Panc1 (cell line): ENCODE measurements at regions not wholly inside any gene's neighbourhood (a gene's known extent, or its start where the extent isn't known, plus 50 kb on each side); places are given as distances from the start of the nearest gene placed in this dataset.

Experiments used
- ATAC-seq: fragments of 200-7000 bp; cut with Tn5 transposase; 2 replicates; pipeline ENCODE4 v1.9.1; 2020; ENCODE audit warnings: mild to moderate bottlenecking, moderate library complexity
- BruUV-seq: library from RNA; stranded (reverse); fragments of 400-500 nt; replicated peaks from 2 replicates; lab custom pipeline; 2021; lab: Mats Ljungman, UMichigan
- CTCF ChIA-PET: fragments of 300-600 bp; sonication (Branson Sonifier 250); formaldehyde crosslinking; loops from one replicate; lab custom pipeline; 2022; ENCODE audit warnings: antibody characterized with exemption; lab: Charles Lee
- POLR2A ChIA-PET: fragments of 300-600 bp; sonication (Branson Sonifier 250); formaldehyde crosslinking; loops from one replicate; lab custom pipeline; 2022; ENCODE audit warnings: antibody characterized with exemption; lab: Charles Lee
- DNase-seq: peaks from one replicate; pipeline ENCODE4 v3.0.0-alpha.2; 2010; ENCODE audit warnings: low read depth, low spot score
- H3K27ac ChIP-seq: 2 replicates; pipeline ENCODE4 v1.5.1; 2011; ENCODE audit warnings: mild to moderate bottlenecking, low read length, inconsistent platforms
- H3K27me3 ChIP-seq: fragments of 200-500 bp; sonication (Bioruptor generic); 2 replicates; pipeline ENCODE4 v1.6.0; 2014; ENCODE audit warnings: low read length, inconsistent platforms; ENCODE audit not compliant: control insufficient read depth, insufficient read depth
- H3K36me3 ChIP-seq: fragments of 200-500 bp; sonication (Bioruptor generic); 2 replicates; pipeline ENCODE4 v1.5.1; 2014; ENCODE audit warnings: inconsistent platforms, mild to moderate bottlenecking, low read length, moderate library complexity; ENCODE audit not compliant: control insufficient read depth, insufficient read depth
- H3K4me1 ChIP-seq: 2 replicates; pipeline ENCODE4 v1.5.1; 2011; ENCODE audit warnings: inconsistent platforms, mild to moderate bottlenecking, low read length, moderate library complexity; ENCODE audit not compliant: control insufficient read depth, insufficient read depth
- H3K4me3 ChIP-seq, 2 experiments: 2 replicates each; pipeline ENCODE4 v1.5.1; 2011 to 2012; ENCODE audit warnings: low read depth in 2 of 2, low read length in 2 of 2, mild to moderate bottlenecking in 2 of 2, inconsistent platforms in 1 of 2, moderate library complexity in 1 of 2
- H3K9me3 ChIP-seq: fragments of 200-500 bp; sonication (Bioruptor generic); 2 replicates; pipeline ENCODE4 v1.5.1; 2014; ENCODE audit warnings: low read depth, mild to moderate bottlenecking, inconsistent platforms, low read length, moderate library complexity; ENCODE audit not compliant: control insufficient read depth, insufficient read depth
- CTCF ChIP-seq: fragments of 450-650 bp; IDR thresholded peaks from 2 replicates; pipeline ENCODE4 v1.5.1; 2017; ENCODE audit warnings: mild to moderate bottlenecking
- POLR2AphosphoS5 ChIP-seq: IDR thresholded peaks from 2 replicates; pipeline ENCODE4 v1.6.1; 2012; ENCODE audit warnings: mild to moderate bottlenecking, low read depth, low read length, moderate library complexity
- SIN3A ChIP-seq: IDR thresholded peaks from 2 replicates; pipeline ENCODE4 v1.6.1; 2012; ENCODE audit warnings: low read depth, mild to moderate bottlenecking, low read length, moderate library complexity, borderline replicate concordance; ENCODE audit not compliant: insufficient read depth
- TCF7L2 ChIP-seq: IDR thresholded peaks from 2 replicates; pipeline ENCODE4 v1.6.1; 2011; ENCODE audit warnings: mild to moderate bottlenecking, low read depth, low read length, inconsistent platforms
- in situ Hi-C: cut with HindIII; loops from 2 replicates; pipeline ENCODE4 v1.10.0; 2016; ENCODE audit warnings: low sequenced_read_pairs, low pct_unique_long_range_greater_than_20kb
- intact Hi-C: fragments of 100-400 bp; cut with micrococcal nuclease; formaldehyde crosslinking; loops from one replicate; pipeline ENCODE4 v1.10.0; 2022; ENCODE audit not compliant: unreplicated experiment
- TF ChIP-seq, protein P1 (sequence below), 2 experiments: IDR thresholded peaks; 2 replicates each; pipeline ENCODE4 v1.6.1; 2011 to 2012; ENCODE audit warnings: low read depth in 2 of 2, control low read depth in 1 of 2, low read length in 1 of 2, mild to moderate bottlenecking in 1 of 2, moderate library complexity in 1 of 2; ENCODE audit not compliant: insufficient read depth in 1 of 2

DNA sequence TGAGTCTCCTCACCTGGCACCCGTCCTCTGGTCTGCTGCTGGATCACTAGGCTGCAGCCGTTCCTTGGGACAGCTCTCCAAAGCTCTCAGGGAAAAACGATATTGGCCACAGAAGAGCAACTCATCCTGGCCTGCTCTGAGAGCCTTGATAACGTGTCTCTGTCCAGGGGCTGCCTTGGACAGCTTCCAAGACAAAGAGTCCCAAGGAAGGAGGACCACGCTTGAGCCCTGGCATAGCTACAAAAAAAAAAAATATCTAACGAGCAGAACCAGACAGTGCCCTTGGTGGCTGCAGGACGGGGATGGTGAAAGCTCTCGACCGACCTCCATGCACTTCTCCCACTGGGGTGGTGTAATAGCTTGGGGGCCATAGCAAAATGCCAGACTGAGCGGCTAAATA is 589.6 kb downstream of the NPHP4 start:
- H3K4me3 ChIP-seq: no peak overlapping the region
- intact Hi-C loops: no loop called here
- no peak for ATAC-seq
- no TSS peak for BruUV-seq
- H3K9me3 ChIP-seq: no peaks in the 10 kb centered on the region
- no peak for DNase-seq
- POLR2A ChIA-PET: no interaction called here
- CTCF ChIA-PET: no interaction called here
- no peaks in the 10 kb centered on the region for H3K36me3 ChIP-seq
- in situ Hi-C loops: no loop called here
- H3K27ac ChIP-seq: no peak overlapping the region
- TF ChIP-seq, protein P1, sequence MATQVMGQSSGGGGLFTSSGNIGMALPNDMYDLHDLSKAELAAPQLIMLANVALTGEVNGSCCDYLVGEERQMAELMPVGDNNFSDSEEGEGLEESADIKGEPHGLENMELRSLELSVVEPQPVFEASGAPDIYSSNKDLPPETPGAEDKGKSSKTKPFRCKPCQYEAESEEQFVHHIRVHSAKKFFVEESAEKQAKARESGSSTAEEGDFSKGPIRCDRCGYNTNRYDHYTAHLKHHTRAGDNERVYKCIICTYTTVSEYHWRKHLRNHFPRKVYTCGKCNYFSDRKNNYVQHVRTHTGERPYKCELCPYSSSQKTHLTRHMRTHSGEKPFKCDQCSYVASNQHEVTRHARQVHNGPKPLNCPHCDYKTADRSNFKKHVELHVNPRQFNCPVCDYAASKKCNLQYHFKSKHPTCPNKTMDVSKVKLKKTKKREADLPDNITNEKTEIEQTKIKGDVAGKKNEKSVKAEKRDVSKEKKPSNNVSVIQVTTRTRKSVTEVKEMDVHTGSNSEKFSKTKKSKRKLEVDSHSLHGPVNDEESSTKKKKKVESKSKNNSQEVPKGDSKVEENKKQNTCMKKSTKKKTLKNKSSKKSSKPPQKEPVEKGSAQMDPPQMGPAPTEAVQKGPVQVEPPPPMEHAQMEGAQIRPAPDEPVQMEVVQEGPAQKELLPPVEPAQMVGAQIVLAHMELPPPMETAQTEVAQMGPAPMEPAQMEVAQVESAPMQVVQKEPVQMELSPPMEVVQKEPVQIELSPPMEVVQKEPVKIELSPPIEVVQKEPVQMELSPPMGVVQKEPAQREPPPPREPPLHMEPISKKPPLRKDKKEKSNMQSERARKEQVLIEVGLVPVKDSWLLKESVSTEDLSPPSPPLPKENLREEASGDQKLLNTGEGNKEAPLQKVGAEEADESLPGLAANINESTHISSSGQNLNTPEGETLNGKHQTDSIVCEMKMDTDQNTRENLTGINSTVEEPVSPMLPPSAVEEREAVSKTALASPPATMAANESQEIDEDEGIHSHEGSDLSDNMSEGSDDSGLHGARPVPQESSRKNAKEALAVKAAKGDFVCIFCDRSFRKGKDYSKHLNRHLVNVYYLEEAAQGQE (IDR thresholded peaks at IDR 0.05; ENCODE audit: insufficient read depth in 1 of 2, low read depth in 2 of 2, low read length in 1 of 2): no peak
- TF ChIP-seq POLR2AphosphoS5: no peak
- TF ChIP-seq TCF7L2: no peak
- no peak for TF ChIP-seq CTCF
- no peak for TF ChIP-seq SIN3A
- no peaks in the 10 kb centered on the region for H3K4me1 ChIP-seq
- H3K27me3 ChIP-seq: no peaks in the 10 kb centered on the region

DNA sequence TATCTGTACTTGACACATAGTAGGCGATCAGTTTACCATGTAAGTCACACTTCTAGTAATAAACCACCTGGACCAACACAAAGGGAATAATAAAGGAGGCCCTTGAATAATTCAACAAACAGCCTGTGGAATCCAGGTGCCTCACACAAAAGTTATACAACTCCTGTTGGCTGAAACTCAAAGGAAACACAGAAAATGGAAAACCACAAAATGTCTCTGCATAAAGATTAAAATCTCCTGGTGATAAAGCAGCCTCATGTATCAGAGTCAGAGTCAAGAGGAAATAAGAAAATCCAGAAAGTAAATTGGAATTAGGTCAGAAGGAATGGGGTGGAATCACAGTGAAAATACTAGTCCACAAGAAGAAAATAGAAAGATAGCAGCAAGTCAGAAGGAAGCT is 592.5 kb downstream of the NPHP4 start:
- no peaks in the 10 kb centered on the region for H3K4me1 ChIP-seq
- H3K9me3 ChIP-seq: no peaks in the 10 kb centered on the region; the same call in 1 of the 2 replicates
- no peak overlapping the region for H3K4me3 ChIP-seq
- in situ Hi-C loops: no loop called here
- intact Hi-C loops: no loop called here
- DNase-seq (no peak), ATAC-seq (no peak)
- H3K36me3 ChIP-seq: no peaks in the 10 kb centered on the region
- H3K27ac ChIP-seq: no peak overlapping the region
- no TSS peak for BruUV-seq
- ChIA-PET POLR2A (no interaction called here), CTCF (no interaction called here)
- H3K27me3 ChIP-seq: no peaks in the 10 kb centered on the region
- no peak for TF ChIP-seq CTCF
- no peak for TF ChIP-seq TCF7L2

DNA sequence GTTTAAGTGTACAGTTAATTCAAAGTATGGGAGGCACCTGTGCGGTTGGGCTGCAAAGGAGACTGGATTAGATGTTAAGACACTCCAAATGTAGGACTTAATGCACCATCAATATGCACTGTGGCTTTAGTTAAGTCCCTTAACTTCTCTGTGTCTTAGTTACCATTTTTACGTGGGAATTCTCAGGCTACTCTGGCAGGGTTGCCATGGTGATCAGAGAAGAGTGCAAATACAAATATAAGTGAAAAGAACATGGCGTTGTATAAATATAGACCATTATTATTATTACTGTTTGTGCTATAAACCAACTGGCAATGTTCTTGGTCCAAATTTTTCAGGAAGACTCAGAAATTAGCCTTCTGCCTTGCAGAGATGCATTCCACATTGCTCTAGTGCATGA is 595.6 kb downstream of the NPHP4 start:
- Histone ChIP-seq H3K27ac (no peak overlapping the region), H3K9me3 (no peaks in the 10 kb centered on the region; the same call in 1 of the 2 replicates), H3K27me3 (no peaks in the 10 kb centered on the region), H3K4me3 (no peak overlapping the region), H3K36me3 (no peaks in the 10 kb centered on the region), H3K4me1 (no peaks in the 10 kb centered on the region)
- POLR2A ChIA-PET: no interaction called here
- in situ Hi-C loops: no loop called here
- ATAC-seq: no peak
- no peak for TF ChIP-seq CTCF
- TF ChIP-seq TCF7L2: no peak
- TF ChIP-seq SIN3A: no peak
- no peak for TF ChIP-seq POLR2AphosphoS5
- TF ChIP-seq, protein P1 (IDR thresholded peaks at IDR 0.05; ENCODE audit: insufficient read depth in 1 of 2, low read depth in 2 of 2, low read length in 1 of 2): no peak
- no TSS peak for BruUV-seq
- CTCF ChIA-PET: no interaction called here
- DNase-seq: no peak
- intact Hi-C loops: no loop called here
